Left colon (tissue), 2 donors: ENCODE measurements at regions not wholly inside any gene's neighbourhood (a gene's known extent, or its start where the extent isn't known, plus 50 kb on each side); places are given as distances from the start of the nearest gene placed in this dataset.
"Not testable (repeated sequence)": the region's sequence is repeated elsewhere in the genome, so short reads cannot be mapped to it uniquely, and the experiment has no call there.

Experiments
- ATAC-seq: fragments of 200-7000 bp; cut with Tn5 transposase; one replicate; pipeline ENCODE4 v1.9.1; 2020; ENCODE audit warnings: mild to moderate bottlenecking, moderate library complexity
- DNase-seq, 2 donors: peaks; one replicate each; pipeline ENCODE4 v3.0.0-alpha.2; 2020
- intact Hi-C, 2 donors: fragments of 100-400 bp; cut with DNase I in 1 of 2; cut with micrococcal nuclease in 1 of 2; formaldehyde crosslinking; loops; one replicate each; pipeline versions ENCODE4 v1.11.2 to v1.14.0; 2022; cut with DNase I, micrococcal nuclease
- donor health status: DM: no; HTN: no; CAD: no.
- donor health status: DM: yes; HTN: yes; CAD: no.

- intact Hi-C loops = no loop called here
- no peak for DNase-seq
- no peak for ATAC-seq
Observed at GRCh38 chr13:78540058-78540457, 63.3 kb downstream of the POU4F1 start.

GRCh38 chr13:78526044-78526443, 77.3 kb downstream of the POU4F1 start:
- ATAC-seq, intact Hi-C loops, DNase-seq: not testable (repeated sequence)

GRCh38 chr13:78524936-78525335, 78.4 kb downstream of the POU4F1 start:
- ATAC-seq (no peak), DNase-seq (no peak)
- intact Hi-C loops = no loop called here

GRCh38 chr13:78521091-78521490, 82.3 kb downstream of the POU4F1 start:
- no peak for ATAC-seq
- no peak for DNase-seq
- intact Hi-C loops = no loop called here

GRCh38 chr13:78520425-78520824, 82.9 kb downstream of the POU4F1 start:
- no peak for DNase-seq
- intact Hi-C loops = no loop called here
- no peak for ATAC-seq

- DNase-seq, ATAC-seq, intact Hi-C loops: not testable (repeated sequence)
Observed at GRCh38 chr13:78518482-78518881, 84.9 kb downstream of the POU4F1 start.

- no peak for DNase-seq
- intact Hi-C loops = no loop called here
- ATAC-seq = no peak
Observed at GRCh38 chr13:78499802-78500201, 103.5 kb downstream of the POU4F1 start.

- no peak for DNase-seq
- ATAC-seq = no peak
- intact Hi-C loops = no loop called here
Observed at GRCh38 chr13:78497702-78498355, 105.5 kb downstream of the POU4F1 start.

- ATAC-seq (no peak), DNase-seq (no peak)
- intact Hi-C loops = no loop called here
Observed at GRCh38 chr13:78491978-78492377, 111.4 kb downstream of the POU4F1 start.

- ATAC-seq, intact Hi-C loops, DNase-seq: not testable (repeated sequence)
Observed at GRCh38 chr13:78490225-78490624, 113.1 kb downstream of the POU4F1 start.

GRCh38 chr13:78487707-78488106, 115.6 kb downstream of the POU4F1 start:
- intact Hi-C loops = no loop called here
- DNase-seq (no peak), ATAC-seq (no peak)

GRCh38 chr13:78485803-78486202, 117.5 kb downstream of the POU4F1 start:
- no peak for DNase-seq
- no peak for ATAC-seq
- intact Hi-C loops = no loop called here

- DNase-seq (no peak), ATAC-seq (no peak)
- intact Hi-C loops = no loop called here
Observed at GRCh38 chr13:78478183-78478582, 125.2 kb downstream of the POU4F1 start.

- DNase-seq (no peak), ATAC-seq (no peak)
- intact Hi-C loops = no loop called here
Observed at GRCh38 chr13:78476910-78477309, 126.4 kb downstream of the POU4F1 start.

- DNase-seq = no peak
- intact Hi-C loops = no loop called here
- no peak for ATAC-seq
Observed at GRCh38 chr13:78468621-78469020, 134.7 kb downstream of the POU4F1 start.

- DNase-seq (no peak), ATAC-seq (no peak)
- intact Hi-C loops = no loop called here
Observed at GRCh38 chr13:78465250-78465649, 138.1 kb downstream of the POU4F1 start.

GRCh38 chr13:78460176-78460575, 143.2 kb downstream of the POU4F1 start:
- ATAC-seq = no peak
- intact Hi-C loops = no loop called here
- no peak for DNase-seq

GRCh38 chr13:78443839-78444238, 159.5 kb downstream of the POU4F1 start:
- ATAC-seq (no peak), DNase-seq (no peak)
- intact Hi-C loops = no loop called here

GRCh38 chr13:78437781-78438180, 165.6 kb downstream of the POU4F1 start:
- intact Hi-C loops = no loop called here
- DNase-seq = no peak
- no peak for ATAC-seq

- ATAC-seq (no peak), DNase-seq (no peak)
- intact Hi-C loops = no loop called here
Observed at GRCh38 chr13:78436311-78436710, 167.0 kb downstream of the POU4F1 start.

- ATAC-seq = no peak
- DNase-seq = no peak
- intact Hi-C loops = no loop called here
Observed at GRCh38 chr13:78431328-78431727, 172.0 kb downstream of the POU4F1 start.
